Naive thymus-derived CD4-positive, alpha-beta T cell (primary cell): ENCODE measurements at regions not wholly inside any gene's neighbourhood (a gene's known extent, or its start where the extent isn't known, plus 50 kb on each side); places are given as distances from the start of the nearest gene placed in this dataset.
"Not testable (repeated sequence)": the region's sequence is repeated elsewhere in the genome, so short reads cannot be mapped to it uniquely, and the experiment has no call there.

Source experiments
- ATAC-seq: fragments of 150-1000 bp; cut with Tn5 transposase; 2 replicates; pipeline ENCODE4 v1.10.0; 2021; ENCODE audit warnings: mild to moderate bottlenecking, moderate library complexity
- CTCF ChIA-PET: fragments of 350-600 bp; sonication (Branson Sonifier 250); formaldehyde crosslinking; loops from one replicate; lab custom pipeline; 2021; ENCODE audit warnings: antibody characterized with exemption; lab: Charles Lee
- POLR2A ChIA-PET: fragments of 350-600 bp; sonication (Branson Sonifier 250); formaldehyde crosslinking; loops from one replicate; lab custom pipeline; 2021; ENCODE audit warnings: antibody characterized with exemption, inconsistent platforms; lab: Charles Lee
- DNase-seq, 9 donors: peaks; one replicate each; pipeline versions ENCODE4 v3.0.0 to v3.0.0-alpha.2; 2020 to 2022; ENCODE audit warnings: mixed read lengths in 1 of 9
- H3K27ac ChIP-seq: one replicate; pipeline ENCODE4 v1.7.0; 2013; ENCODE audit warnings: mild to moderate bottlenecking, low read depth, low read length, moderate library complexity
- H3K27me3 ChIP-seq, 2 donors: one replicate each; pipeline ENCODE4 v1.7.0; 2013; ENCODE audit warnings: low read length in 2 of 2, mild to moderate bottlenecking in 2 of 2, moderate library complexity in 2 of 2; ENCODE audit not compliant: control insufficient read depth in 2 of 2, insufficient read depth in 2 of 2
- H3K36me3 ChIP-seq, 3 experiments: 1 replicate in 2 of 3; 2 replicates in 1 of 3; pipeline ENCODE4 v1.7.0; 2013; ENCODE audit warnings: low read length in 3 of 3, mild to moderate bottlenecking in 3 of 3, moderate library complexity in 1 of 3; ENCODE audit not compliant: insufficient read depth in 3 of 3, control insufficient read depth in 2 of 3
- H3K4me1 ChIP-seq, 2 donors: one replicate each; pipeline ENCODE4 v1.7.0; 2013; ENCODE audit warnings: low read length in 2 of 2, mild to moderate bottlenecking in 2 of 2, moderate library complexity in 1 of 2; ENCODE audit not compliant: control insufficient read depth in 2 of 2, insufficient read depth in 2 of 2
- H3K4me3 ChIP-seq: 2 replicates; pipeline ENCODE4 v1.7.0; 2013; ENCODE audit warnings: mild to moderate bottlenecking, low read length
- H3K9me3 ChIP-seq, 3 experiments: 1 replicate in 2 of 3; 2 replicates in 1 of 3; pipeline ENCODE4 v1.7.0; 2013; ENCODE audit warnings: low read length in 3 of 3; ENCODE audit not compliant: control insufficient read depth in 2 of 3
- H3K27ac Mint-ChIP-seq, 9 donors: one replicate each; pipeline ENCODE4 v1.8.0; 2020 to 2022; ENCODE audit warnings: mixed read lengths in 9 of 9, mild to moderate bottlenecking in 8 of 9, moderate library complexity in 5 of 9, inconsistent platforms in 2 of 9
- H3K27me3 Mint-ChIP-seq, 5 donors: one replicate each; pipeline ENCODE4 v1.8.0; 2021 to 2022; ENCODE audit warnings: mixed read lengths in 5 of 5, mild to moderate bottlenecking in 1 of 5
- H3K36me3 Mint-ChIP-seq, 5 donors: one replicate each; pipeline ENCODE4 v1.8.0; 2020 to 2022; ENCODE audit warnings: mixed read lengths in 5 of 5, mild to moderate bottlenecking in 3 of 5, inconsistent platforms in 1 of 5
- H3K4me1 Mint-ChIP-seq, 7 donors: one replicate each; pipeline ENCODE4 v1.8.0; 2020 to 2022; ENCODE audit warnings: mixed read lengths in 7 of 7, mild to moderate bottlenecking in 3 of 7, inconsistent platforms in 1 of 7
- H3K4me3 Mint-ChIP-seq, 10 donors: one replicate each; pipeline ENCODE4 v1.8.0; 2020 to 2022; ENCODE audit warnings: mild to moderate bottlenecking in 10 of 10, mixed read lengths in 10 of 10, moderate library complexity in 6 of 10, inconsistent platforms in 2 of 10
- H3K9me3 Mint-ChIP-seq, 11 donors: one replicate each; pipeline ENCODE4 v1.8.0; 2020 to 2022; ENCODE audit warnings: mixed read lengths in 11 of 11, mild to moderate bottlenecking in 4 of 11, inconsistent platforms in 1 of 11, moderate library complexity in 1 of 11
- intact Hi-C, 2 donors: fragments of 100-400 bp; cut with micrococcal nuclease; formaldehyde crosslinking; loops; one replicate each; pipeline ENCODE4 v1.15.1; 2023

GRCh38 chr10:65270969-65271368 is 1654.9 kb upstream of the LRRTM3 start:
- no peaks in the 10 kb centered on the region for H3K36me3 ChIP-seq
- no peaks in the 10 kb centered on the region for H3K4me1 ChIP-seq
- no peaks in the 10 kb centered on the region for H3K4me1 Mint-ChIP-seq
- no peak overlapping the region for H3K4me3 Mint-ChIP-seq
- H3K4me3 ChIP-seq: no peak overlapping the region
- intact Hi-C loops: no loop called here
- ATAC-seq: no peak
- no peaks in the 10 kb centered on the region for H3K27me3 Mint-ChIP-seq
- peaks cover 0 to 9% (median 0%) of the 10 kb centered on the region in 11 donors for H3K9me3 Mint-ChIP-seq
- POLR2A ChIA-PET: no interaction called here
- no peaks in the 10 kb centered on the region for H3K9me3 ChIP-seq
- H3K27ac ChIP-seq: no peak overlapping the region
- CTCF ChIA-PET: no interaction called here
- H3K27ac Mint-ChIP-seq: no peak overlapping the region
- H3K27me3 ChIP-seq: no peaks in the 10 kb centered on the region
- no peak for DNase-seq
- no peaks in the 10 kb centered on the region for H3K36me3 Mint-ChIP-seq

- Histone ChIP-seq H3K4me1 (no peaks in the 10 kb centered on the region), H3K27ac (no peak overlapping the region), H3K27me3 (no peaks in the 10 kb centered on the region), H3K4me3 (no peak overlapping the region), H3K36me3 (no peaks in the 10 kb centered on the region), H3K9me3 (no peaks in the 10 kb centered on the region)
- POLR2A ChIA-PET: no interaction called here
- ATAC-seq (no peak), DNase-seq (no peak)
- no peaks in the 10 kb centered on the region for H3K4me1 Mint-ChIP-seq
- no peaks in the 10 kb centered on the region for H3K27me3 Mint-ChIP-seq
- H3K36me3 Mint-ChIP-seq: no peaks in the 10 kb centered on the region
- no peak overlapping the region for H3K4me3 Mint-ChIP-seq
- intact Hi-C loops: no loop called here
- H3K27ac Mint-ChIP-seq: no peak overlapping the region
- peaks cover 0 to 6% (median 1%) of the 10 kb centered on the region in 11 donors for H3K9me3 Mint-ChIP-seq
- CTCF ChIA-PET: no interaction called here
These were observed 1652.7 kb upstream of the LRRTM3 start for GRCh38 chr10:65273115-65273514.

GRCh38 chr10:65275296-65275695 is 1650.5 kb upstream of the LRRTM3 start:
- Mint-ChIP-seq H3K4me3 (no peak overlapping the region), H3K27me3 (no peaks in the 10 kb centered on the region)

GRCh38 chr10:65284495-65285041 is 1641.3 kb upstream of the LRRTM3 start:
- no peaks in the 10 kb centered on the region for H3K9me3 ChIP-seq
- DNase-seq (no peak), ATAC-seq (no peak)
- no peaks in the 10 kb centered on the region for H3K27me3 ChIP-seq
- ChIA-PET POLR2A (no interaction called here), CTCF (no interaction called here)
- H3K4me3 ChIP-seq: no peak overlapping the region
- H3K36me3 ChIP-seq: no peaks in the 10 kb centered on the region
- peaks cover 3 to 19% (median 10%) of the 10 kb centered on the region in 11 donors for H3K9me3 Mint-ChIP-seq
- no peak overlapping the region for H3K27ac ChIP-seq
- peaks cover 0 to 6% (median 0%) of the 10 kb centered on the region in 5 donors for H3K36me3 Mint-ChIP-seq
- no peak overlapping the region for H3K4me3 Mint-ChIP-seq
- no peaks in the 10 kb centered on the region for H3K4me1 Mint-ChIP-seq
- no peaks in the 10 kb centered on the region for H3K4me1 ChIP-seq
- no peaks in the 10 kb centered on the region for H3K27me3 Mint-ChIP-seq
- no peak overlapping the region for H3K27ac Mint-ChIP-seq
- intact Hi-C loops: no loop called here

More at GRCh38 chr10:65275296-65275695, 1650.5 kb upstream of the LRRTM3 start:
- no peak for DNase-seq
- Histone ChIP-seq H3K4me1 (no peaks in the 10 kb centered on the region), H3K4me3 (no peak overlapping the region), H3K27ac (no peak overlapping the region), H3K9me3 (no peaks in the 10 kb centered on the region), H3K27me3 (no peaks in the 10 kb centered on the region), H3K36me3 (no peaks in the 10 kb centered on the region)
- ChIA-PET CTCF (no interaction called here), POLR2A (no interaction called here)
- Mint-ChIP-seq H3K4me1 (no peaks in the 10 kb centered on the region), H3K9me3 (peaks cover 0 to 10% (median 6%) of the 10 kb centered on the region in 11 donors), H3K27ac (no peak overlapping the region), H3K36me3 (no peaks in the 10 kb centered on the region)
- intact Hi-C loops: no loop called here
- no peak for ATAC-seq

GRCh38 chr10:65285726-65286125 is 1640.1 kb upstream of the LRRTM3 start:
- H3K27me3 ChIP-seq, H3K4me3 Mint-ChIP-seq, H3K4me1 Mint-ChIP-seq, H3K9me3 ChIP-seq, CTCF ChIA-PET, ATAC-seq, H3K27me3 Mint-ChIP-seq, H3K36me3 Mint-ChIP-seq, H3K4me3 ChIP-seq, intact Hi-C loops, DNase-seq, H3K27ac Mint-ChIP-seq, H3K4me1 ChIP-seq, POLR2A ChIA-PET, H3K27ac ChIP-seq, H3K36me3 ChIP-seq: not testable (repeated sequence)
- peaks cover 0 to 22% (median 10%) of the 10 kb centered on the region in 11 donors for H3K9me3 Mint-ChIP-seq

GRCh38 chr10:65291286-65291685 is 1634.5 kb upstream of the LRRTM3 start:
- no peak overlapping the region for H3K27ac ChIP-seq
- no peak overlapping the region for H3K4me3 ChIP-seq
- Mint-ChIP-seq H3K27me3 (no peaks in the 10 kb centered on the region), H3K27ac (no peak overlapping the region), H3K36me3 (peaks cover 0 to 6% (median 0%) of the 10 kb centered on the region in 5 donors), H3K9me3 (peaks cover 0 to 11% (median 6%) of the 10 kb centered on the region in 11 donors), H3K4me3 (no peak overlapping the region), H3K4me1 (no peaks in the 10 kb centered on the region)
- ChIA-PET POLR2A (no interaction called here), CTCF (no interaction called here)
- no peaks in the 10 kb centered on the region for H3K27me3 ChIP-seq
- intact Hi-C loops: no loop called here
- no peaks in the 10 kb centered on the region for H3K36me3 ChIP-seq
- H3K9me3 ChIP-seq: no peaks in the 10 kb centered on the region
- H3K4me1 ChIP-seq: no peaks in the 10 kb centered on the region
- ATAC-seq (no peak), DNase-seq (no peak)

GRCh38 chr10:65292551-65292950 is 1633.3 kb upstream of the LRRTM3 start:
- H3K4me3 Mint-ChIP-seq: no peak overlapping the region
- intact Hi-C loops: no loop called here
- peaks cover 0 to 5% (median 0%) of the 10 kb centered on the region in 11 donors for H3K9me3 Mint-ChIP-seq
- no peak for ATAC-seq
- ChIA-PET CTCF (no interaction called here), POLR2A (no interaction called here)
- no peaks in the 10 kb centered on the region for H3K36me3 Mint-ChIP-seq
- H3K9me3 ChIP-seq: no peaks in the 10 kb centered on the region
- no peak overlapping the region for H3K4me3 ChIP-seq
- no peaks in the 10 kb centered on the region for H3K27me3 Mint-ChIP-seq
- H3K27ac Mint-ChIP-seq: no peak overlapping the region
- no peaks in the 10 kb centered on the region for H3K36me3 ChIP-seq
- H3K27ac ChIP-seq: no peak overlapping the region
- DNase-seq: no peak
- no peaks in the 10 kb centered on the region for H3K4me1 Mint-ChIP-seq
- H3K4me1 ChIP-seq: no peaks in the 10 kb centered on the region
- no peaks in the 10 kb centered on the region for H3K27me3 ChIP-seq
